ENCODE measurements at regions not wholly inside any gene's neighbourhood (a gene's known extent, or its start where the extent isn't known, plus 50 kb on each side); places are given as distances from the start of the nearest gene placed in this dataset.

- TF ChIP-seq, protein P1, sequence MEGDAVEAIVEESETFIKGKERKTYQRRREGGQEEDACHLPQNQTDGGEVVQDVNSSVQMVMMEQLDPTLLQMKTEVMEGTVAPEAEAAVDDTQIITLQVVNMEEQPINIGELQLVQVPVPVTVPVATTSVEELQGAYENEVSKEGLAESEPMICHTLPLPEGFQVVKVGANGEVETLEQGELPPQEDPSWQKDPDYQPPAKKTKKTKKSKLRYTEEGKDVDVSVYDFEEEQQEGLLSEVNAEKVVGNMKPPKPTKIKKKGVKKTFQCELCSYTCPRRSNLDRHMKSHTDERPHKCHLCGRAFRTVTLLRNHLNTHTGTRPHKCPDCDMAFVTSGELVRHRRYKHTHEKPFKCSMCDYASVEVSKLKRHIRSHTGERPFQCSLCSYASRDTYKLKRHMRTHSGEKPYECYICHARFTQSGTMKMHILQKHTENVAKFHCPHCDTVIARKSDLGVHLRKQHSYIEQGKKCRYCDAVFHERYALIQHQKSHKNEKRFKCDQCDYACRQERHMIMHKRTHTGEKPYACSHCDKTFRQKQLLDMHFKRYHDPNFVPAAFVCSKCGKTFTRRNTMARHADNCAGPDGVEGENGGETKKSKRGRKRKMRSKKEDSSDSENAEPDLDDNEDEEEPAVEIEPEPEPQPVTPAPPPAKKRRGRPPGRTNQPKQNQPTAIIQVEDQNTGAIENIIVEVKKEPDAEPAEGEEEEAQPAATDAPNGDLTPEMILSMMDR (IDR thresholded peaks at IDR 0.05; ENCODE audit: low read depth, low read length) = no peak
- Histone ChIP-seq H3K27me3 (no peaks in the 10 kb centered on the region), H3K36me3 (no peaks in the 10 kb centered on the region), H3K4me1 (no peaks in the 10 kb centered on the region), H3K4me3 (ENCODE audit: low read depth, low read length) (no peak overlapping the region), H3K9me3 (no peaks in the 10 kb centered on the region)
- no peak for DNase-seq
Measured at GRCh38 chr2:120561379-120562035, 174.2 kb upstream of the GLI2 start.

DNA sequence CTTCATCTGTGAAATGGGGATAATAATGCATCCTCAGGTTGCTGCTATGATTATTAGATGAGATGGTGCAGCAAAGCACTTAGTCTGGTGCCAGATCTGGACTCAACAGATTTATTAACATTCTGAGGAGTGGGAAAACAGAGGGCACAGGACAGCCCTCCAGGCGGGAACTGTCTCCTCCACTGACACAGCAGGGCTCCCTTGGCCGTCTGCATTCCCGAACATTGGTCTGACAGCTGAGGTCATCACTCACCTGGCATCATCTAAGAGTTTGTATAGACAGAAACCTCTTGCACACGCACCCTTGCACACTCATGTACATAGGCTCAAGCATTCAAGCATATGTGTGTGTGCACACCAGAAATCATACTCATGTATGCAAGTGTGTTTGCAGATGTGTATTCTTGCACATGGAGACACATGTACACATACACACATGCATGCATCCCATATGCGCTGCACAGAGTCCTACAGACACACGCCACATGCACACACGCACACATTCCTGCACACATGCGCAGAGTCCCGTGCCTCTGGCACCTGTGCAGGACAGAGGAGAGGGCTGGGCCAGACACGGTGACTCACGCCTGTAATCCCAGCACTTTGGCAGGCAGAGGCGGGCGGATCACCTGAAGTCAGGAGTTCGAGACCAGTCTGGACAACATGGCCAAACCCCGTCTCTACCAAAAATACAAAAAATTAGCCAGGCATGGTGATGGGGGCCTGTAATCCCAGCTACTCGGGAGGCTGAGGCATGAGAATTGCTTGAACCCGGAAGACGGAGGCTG, 173.3 kb upstream of the GLI2 start:
- no peak overlapping the region for H3K4me3 ChIP-seq (ENCODE audit: low read depth, low read length)
- H3K27me3 ChIP-seq = no peaks in the 10 kb centered on the region
- no peaks in the 10 kb centered on the region for H3K9me3 ChIP-seq
- no peak for DNase-seq
- no peaks in the 10 kb centered on the region for H3K4me1 ChIP-seq
- TF ChIP-seq, protein P1 (IDR thresholded peaks at IDR 0.05; ENCODE audit: low read depth, low read length) = no peak
- no peaks in the 10 kb centered on the region for H3K36me3 ChIP-seq

GRCh38 chr2:120563616-120564015, 172.1 kb upstream of the GLI2 start:
- TF ChIP-seq, protein P1 (IDR thresholded peaks at IDR 0.05; ENCODE audit: low read depth, low read length) = no peak
- no peak for DNase-seq
- Histone ChIP-seq H3K27me3 (no peaks in the 10 kb centered on the region), H3K9me3 (no peaks in the 10 kb centered on the region), H3K36me3 (no peaks in the 10 kb centered on the region), H3K4me3 (ENCODE audit: low read depth, low read length) (no peak overlapping the region), H3K4me1 (no peaks in the 10 kb centered on the region)

DNA sequence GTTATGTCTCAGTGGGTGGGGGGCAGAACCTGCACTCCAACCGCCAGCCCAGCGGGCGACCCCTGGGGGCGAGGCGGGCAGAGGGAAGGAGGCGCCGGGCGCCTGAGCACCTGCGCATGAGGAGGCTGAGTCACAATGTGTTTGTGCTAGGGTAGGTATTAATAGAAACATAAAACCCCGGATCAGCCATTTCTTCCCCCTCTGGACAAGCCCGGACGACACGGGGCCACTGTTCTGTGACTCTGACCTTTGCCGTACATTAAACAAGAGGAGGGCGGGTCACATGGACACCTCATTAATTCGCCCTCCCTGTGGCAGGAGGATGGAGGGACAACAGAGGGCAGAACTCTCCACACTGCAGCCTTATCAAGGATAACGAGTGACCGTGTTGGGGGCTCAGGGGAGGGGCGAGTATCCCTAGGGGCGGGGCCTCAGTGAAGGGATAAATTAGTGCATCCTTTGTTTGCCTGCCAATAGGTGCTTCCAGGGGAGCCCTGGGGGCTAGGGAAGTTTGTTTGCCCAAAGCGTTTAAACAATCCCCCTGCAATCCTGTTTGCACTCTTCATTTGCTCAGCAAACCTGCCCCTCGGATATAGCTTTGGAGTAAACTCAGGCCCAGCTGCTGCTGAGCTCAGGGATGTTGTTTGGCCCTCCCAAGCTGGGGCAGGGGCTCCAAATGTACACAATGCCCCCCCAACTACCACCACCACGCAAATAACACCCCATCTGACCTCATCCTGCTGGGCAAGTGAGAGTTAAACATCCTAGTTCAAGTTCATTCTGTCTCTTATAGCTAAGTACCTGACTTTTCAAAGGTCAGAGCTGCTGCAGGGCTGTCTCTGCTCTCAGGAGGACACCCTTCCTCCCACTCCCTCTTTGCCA, 171.2 kb upstream of the GLI2 start:
- H3K9me3 ChIP-seq = no peaks in the 10 kb centered on the region
- no peaks in the 10 kb centered on the region for H3K27me3 ChIP-seq
- no peak overlapping the region for H3K4me3 ChIP-seq (ENCODE audit: low read depth, low read length)
- TF ChIP-seq, protein P1 (IDR thresholded peaks at IDR 0.05; ENCODE audit: low read depth, low read length) = no peak
- no peak for DNase-seq
- H3K36me3 ChIP-seq = no peaks in the 10 kb centered on the region
- no peaks in the 10 kb centered on the region for H3K4me1 ChIP-seq

GRCh38 chr2:120565095-120565460, 170.6 kb upstream of the GLI2 start:
- no peaks in the 10 kb centered on the region for H3K4me1 ChIP-seq
- no peak overlapping the region for H3K4me3 ChIP-seq (ENCODE audit: low read depth, low read length)
- DNase-seq = no peak
- H3K27me3 ChIP-seq = no peaks in the 10 kb centered on the region
- no peaks in the 10 kb centered on the region for H3K36me3 ChIP-seq
- TF ChIP-seq, protein P1 (IDR thresholded peaks at IDR 0.05; ENCODE audit: low read depth, low read length) = no peak
- no peaks in the 10 kb centered on the region for H3K9me3 ChIP-seq
